Epithelial cell of proximal tubule (primary cell): ENCODE measurements at regions not wholly inside any gene's neighbourhood (a gene's known extent, or its start where the extent isn't known, plus 50 kb on each side); places are given as distances from the start of the nearest gene placed in this dataset.

Experiments
- DNase-seq: peaks from one replicate; pipeline ENCODE4 v3.0.0-alpha.2; 2011; ENCODE audit warnings: low read depth
- H3K4me3 ChIP-seq: 2 replicates; pipeline ENCODE4 v1.5.1; 2011; ENCODE audit warnings: low read depth, mild to moderate bottlenecking, low read length
- TF ChIP-seq, protein P1 (sequence below): conservative IDR thresholded peaks from 2 replicates; pipeline ENCODE4 v1.5.1; 2012; ENCODE audit warnings: low read depth, mild to moderate bottlenecking, low read length

DNA sequence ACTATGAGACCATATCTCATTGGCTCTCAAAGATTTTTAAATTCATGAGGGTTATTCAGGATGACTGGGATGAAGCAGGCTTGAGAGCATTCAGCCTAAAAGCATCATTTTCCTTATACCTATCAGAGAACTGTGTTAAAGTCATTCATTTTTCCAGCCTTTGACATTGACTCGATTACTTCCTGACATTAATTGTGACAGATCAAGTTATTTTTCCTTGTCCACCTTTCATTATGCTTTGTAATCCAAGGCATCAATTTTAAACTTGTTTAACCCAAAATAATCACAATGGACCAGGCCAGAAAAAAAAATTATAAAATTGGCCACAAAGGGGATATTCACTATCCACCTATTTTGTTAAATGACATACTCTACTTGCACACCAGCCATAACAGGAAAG lies 1606.8 kb upstream of the PIK3C3 start:
- TF ChIP-seq, protein P1, sequence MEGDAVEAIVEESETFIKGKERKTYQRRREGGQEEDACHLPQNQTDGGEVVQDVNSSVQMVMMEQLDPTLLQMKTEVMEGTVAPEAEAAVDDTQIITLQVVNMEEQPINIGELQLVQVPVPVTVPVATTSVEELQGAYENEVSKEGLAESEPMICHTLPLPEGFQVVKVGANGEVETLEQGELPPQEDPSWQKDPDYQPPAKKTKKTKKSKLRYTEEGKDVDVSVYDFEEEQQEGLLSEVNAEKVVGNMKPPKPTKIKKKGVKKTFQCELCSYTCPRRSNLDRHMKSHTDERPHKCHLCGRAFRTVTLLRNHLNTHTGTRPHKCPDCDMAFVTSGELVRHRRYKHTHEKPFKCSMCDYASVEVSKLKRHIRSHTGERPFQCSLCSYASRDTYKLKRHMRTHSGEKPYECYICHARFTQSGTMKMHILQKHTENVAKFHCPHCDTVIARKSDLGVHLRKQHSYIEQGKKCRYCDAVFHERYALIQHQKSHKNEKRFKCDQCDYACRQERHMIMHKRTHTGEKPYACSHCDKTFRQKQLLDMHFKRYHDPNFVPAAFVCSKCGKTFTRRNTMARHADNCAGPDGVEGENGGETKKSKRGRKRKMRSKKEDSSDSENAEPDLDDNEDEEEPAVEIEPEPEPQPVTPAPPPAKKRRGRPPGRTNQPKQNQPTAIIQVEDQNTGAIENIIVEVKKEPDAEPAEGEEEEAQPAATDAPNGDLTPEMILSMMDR, result no peak
- no peak for DNase-seq
- no peak overlapping the region for H3K4me3 ChIP-seq

DNA sequence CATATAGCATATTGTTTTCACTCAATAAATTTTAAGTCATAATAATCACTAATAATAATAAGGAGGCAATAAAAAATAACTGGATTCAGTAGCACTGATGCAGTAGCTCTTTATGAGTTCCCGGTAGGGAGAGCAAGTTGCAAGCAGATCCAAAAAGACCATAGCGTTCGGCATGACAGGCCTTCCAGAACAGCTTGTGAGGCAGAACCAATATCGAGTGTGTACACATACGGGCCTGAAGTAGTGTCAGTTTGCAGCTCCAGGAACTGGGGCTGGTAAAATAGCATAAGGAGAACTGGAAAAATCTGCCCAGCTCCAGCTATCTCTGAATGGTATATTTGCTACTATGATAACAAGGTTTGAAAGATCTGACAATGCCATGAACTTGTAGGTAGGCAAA lies 1607.8 kb upstream of the PIK3C3 start:
- DNase-seq, result no peak
- TF ChIP-seq, protein P1, result no peak
- no peak overlapping the region for H3K4me3 ChIP-seq

DNA sequence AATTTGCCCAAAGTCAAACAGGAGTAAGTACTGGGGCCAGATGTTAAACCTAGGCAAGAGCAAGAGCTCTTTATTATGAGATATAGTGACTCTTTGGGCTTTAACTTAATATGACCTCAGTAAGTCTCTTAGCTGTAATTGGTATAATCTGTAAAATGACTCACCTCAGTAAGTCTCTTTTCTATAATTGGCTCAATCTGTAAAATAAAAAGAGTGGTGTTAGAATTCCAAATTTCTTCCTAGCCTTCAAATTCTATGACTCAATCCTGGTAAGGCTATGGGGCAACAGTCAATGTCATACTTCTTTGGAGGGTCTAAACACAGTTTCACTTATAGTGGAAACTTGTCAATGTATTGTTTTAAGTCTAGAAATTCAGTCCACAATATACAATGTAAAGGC lies 1608.9 kb upstream of the PIK3C3 start:
- no peak for DNase-seq
- TF ChIP-seq, protein P1, result no peak

DNA sequence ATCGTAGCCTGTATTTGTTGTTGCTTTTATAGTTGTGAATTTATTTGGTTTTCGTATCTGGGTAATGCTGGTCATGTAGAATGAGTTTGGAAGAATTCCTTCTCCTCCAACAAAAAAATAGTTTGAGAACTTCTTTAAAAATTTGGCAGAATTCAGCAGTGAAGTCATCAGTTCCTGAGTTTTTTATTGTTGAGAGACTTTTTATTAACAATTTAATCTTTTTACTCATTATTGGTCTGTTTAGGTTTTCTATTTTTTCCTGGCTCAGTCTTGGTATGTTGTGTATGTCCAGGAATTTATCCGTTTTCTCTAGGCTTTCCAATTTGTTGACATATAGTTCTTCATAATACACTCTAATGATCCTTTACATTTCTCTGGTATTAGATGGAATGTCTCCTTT lies 1613.3 kb upstream of the PIK3C3 start:
- H3K4me3 ChIP-seq, result no peak overlapping the region
- no peak for DNase-seq
- TF ChIP-seq, protein P1, result no peak

More for the DNA sequence above, 1608.9 kb upstream of the PIK3C3 start:
- H3K4me3 ChIP-seq, result no peak overlapping the region

DNA sequence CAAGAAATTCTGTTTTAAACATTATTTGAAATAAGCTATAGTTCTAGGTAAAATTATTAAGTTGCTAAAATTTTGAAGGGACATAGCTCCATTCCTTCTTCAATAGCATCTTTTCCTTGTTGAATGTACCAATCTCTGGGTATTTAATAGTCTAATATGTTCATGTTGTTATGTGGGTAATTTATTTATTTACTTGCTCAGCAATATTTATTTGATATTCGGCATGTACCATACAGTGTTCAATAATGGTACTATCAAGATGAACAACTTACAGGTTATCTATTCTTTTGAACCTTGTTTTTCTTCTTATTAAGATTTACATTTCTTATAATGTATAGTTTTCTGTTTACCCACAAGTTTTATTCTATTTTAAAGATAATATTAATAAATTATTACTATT lies 1616.8 kb upstream of the PIK3C3 start:
- TF ChIP-seq, protein P1, result no peak

DNA sequence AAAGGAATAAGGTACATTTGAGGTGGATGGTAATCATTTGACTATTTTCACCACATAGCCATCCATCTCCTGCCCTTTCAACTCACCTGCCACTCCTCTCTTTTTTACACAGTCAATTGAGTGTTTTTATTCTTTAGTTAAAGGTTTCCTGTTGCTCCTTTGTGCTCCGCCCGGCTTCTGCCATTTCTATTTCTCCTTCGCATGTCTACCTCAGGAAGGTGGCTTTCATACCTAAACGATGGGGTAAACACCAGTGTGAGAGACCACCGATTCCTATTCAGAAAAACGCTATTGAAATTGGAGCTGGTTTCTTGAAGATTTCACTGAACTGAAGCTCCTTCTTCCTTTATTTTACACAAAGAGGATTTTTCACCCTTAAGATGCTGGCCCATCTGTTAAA lies 1628.0 kb upstream of the PIK3C3 start:
- TF ChIP-seq, protein P1, result no peak
- H3K4me3 ChIP-seq, result no peak overlapping the region
- DNase-seq, result no peak

More for the DNA sequence above, 1616.8 kb upstream of the PIK3C3 start:
- no peak overlapping the region for H3K4me3 ChIP-seq
- DNase-seq, result no peak

DNA sequence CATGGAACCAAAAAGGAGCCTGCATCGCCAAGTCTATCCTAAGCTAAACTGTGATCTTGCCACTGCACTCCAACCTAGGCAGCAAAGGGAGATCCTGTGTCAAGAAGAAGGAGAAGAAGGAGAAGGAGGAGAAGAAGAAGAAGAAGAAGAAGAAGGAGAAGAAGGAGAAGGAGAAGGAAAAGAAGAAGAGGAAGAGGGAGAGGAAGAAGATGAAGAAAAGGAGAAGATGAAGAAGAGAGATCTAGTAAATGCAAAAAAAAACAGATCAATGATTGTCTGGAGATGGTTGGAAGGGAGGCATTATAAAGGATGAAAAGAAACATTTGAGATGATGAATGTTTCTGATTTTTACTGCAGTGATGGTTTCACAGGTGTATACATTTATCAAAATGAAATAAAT lies 1629.0 kb upstream of the PIK3C3 start:
- TF ChIP-seq, protein P1, result no peak
- no peak overlapping the region for H3K4me3 ChIP-seq
- DNase-seq, result no peak
